CD14-positive monocyte (primary cell): ENCODE measurements at regions not wholly inside any gene's neighbourhood (a gene's known extent, or its start where the extent isn't known, plus 50 kb on each side); places are given as distances from the start of the nearest gene placed in this dataset.

Experiments used
- DNase-seq, 3 donors: peaks; one replicate each; pipeline ENCODE4 v3.0.0-alpha.2; 2011 to 2022
- H2AFZ ChIP-seq: 2 replicates; pipeline ENCODE4 v1.6.0; 2012; ENCODE audit warnings: mild to moderate bottlenecking, low read depth, low read length, inconsistent platforms; ENCODE audit not compliant: insufficient read depth, poor library complexity, severe bottlenecking
- H3K27ac ChIP-seq, 2 donors: 1 replicate in 1 of 2; 2 replicates in 1 of 2; pipeline ENCODE4 v1.5.1; 2012 to 2013; ENCODE audit warnings: low read length in 2 of 2, control low read depth in 1 of 2, inconsistent platforms in 1 of 2, low read depth in 1 of 2, mild to moderate bottlenecking in 1 of 2
- H3K27me3 ChIP-seq, 2 donors: one replicate each; pipeline versions ENCODE4 v1.6.0 to v1.6.1; 2011 to 2013; ENCODE audit warnings: low read length in 2 of 2; ENCODE audit not compliant: control insufficient read depth in 2 of 2, insufficient read depth in 2 of 2
- H3K36me3 ChIP-seq, 2 donors: replicated peaks in 1 of 2; 1 replicate in 1 of 2; 2 replicates in 1 of 2; pipeline versions ENCODE4 v1.5.1 to v1.6.1; 2012 to 2013; ENCODE audit warnings: low read length in 2 of 2, control low read depth in 1 of 2, inconsistent platforms in 1 of 2, mild to moderate bottlenecking in 1 of 2; ENCODE audit not compliant: insufficient read depth in 2 of 2, control insufficient read depth in 1 of 2
- H3K4me1 ChIP-seq, 2 donors: 1 replicate in 1 of 2; 2 replicates in 1 of 2; pipeline versions ENCODE4 v1.5.1 to v1.6.1; 2012 to 2013; ENCODE audit warnings: low read length in 2 of 2, control low read depth in 1 of 2, inconsistent platforms in 1 of 2, mild to moderate bottlenecking in 1 of 2, moderate library complexity in 1 of 2; ENCODE audit not compliant: insufficient read depth in 2 of 2, control insufficient read depth in 1 of 2
- H3K4me2 ChIP-seq: replicated peaks from 2 replicates; pipeline ENCODE3; 2012; ENCODE audit warnings: low read length, moderate library complexity, mild to moderate bottlenecking; ENCODE audit not compliant: poor library complexity, severe bottlenecking; ENCODE audit errors: extremely low read depth
- H3K4me3 ChIP-seq, 3 experiments: fragments of 200-600 bp in 1 of 3; sonication (generic) in 1 of 3; replicated peaks in 1 of 3; 1 replicate in 2 of 3; 2 replicates in 1 of 3; pipeline ENCODE4 v1.5.1; 2011 to 2013; ENCODE audit warnings: low read length in 3 of 3, mild to moderate bottlenecking in 3 of 3, control low read depth in 2 of 3, low read depth in 2 of 3, inconsistent platforms in 1 of 3, moderate library complexity in 1 of 3
- H3K79me2 ChIP-seq: 2 replicates; pipeline ENCODE4 v1.6.0; 2012; ENCODE audit warnings: mild to moderate bottlenecking, control low read depth, inconsistent platforms, low read length, moderate library complexity; ENCODE audit not compliant: insufficient read depth
- H3K9ac ChIP-seq: 2 replicates; pipeline ENCODE4 v1.6.0; 2017; ENCODE audit warnings: low read length, mild to moderate bottlenecking; ENCODE audit not compliant: insufficient read depth, poor library complexity, severe bottlenecking
- H3K9me3 ChIP-seq, 2 donors: replicated peaks in 1 of 2; 1 replicate in 1 of 2; 2 replicates in 1 of 2; pipeline versions ENCODE4 v1.5.1 to v1.6.1; 2012 to 2013; ENCODE audit warnings: low read length in 2 of 2, control low read depth in 1 of 2; ENCODE audit not compliant: control insufficient read depth in 1 of 2, insufficient read depth in 1 of 2
- H4K20me1 ChIP-seq: 2 replicates; pipeline ENCODE4 v1.6.0; 2012; ENCODE audit warnings: mild to moderate bottlenecking, low read length, control low read depth, moderate library complexity; ENCODE audit not compliant: insufficient read depth
- H3K27ac Mint-ChIP-seq, 7 donors: one replicate each; pipeline ENCODE4 v1.8.0; 2020; ENCODE audit warnings: mild to moderate bottlenecking in 7 of 7, mixed read lengths in 7 of 7, moderate library complexity in 6 of 7, inconsistent platforms in 2 of 7
- H3K27me3 Mint-ChIP-seq, 3 donors: one replicate each; pipeline ENCODE4 v1.8.0; 2021 to 2022; ENCODE audit warnings: low read depth in 3 of 3, mild to moderate bottlenecking in 3 of 3, mixed read lengths in 3 of 3, moderate library complexity in 3 of 3, inconsistent platforms in 1 of 3
- H3K36me3 Mint-ChIP-seq, 2 donors: one replicate each; pipeline ENCODE4 v1.8.0; 2020; ENCODE audit warnings: mixed read lengths in 2 of 2, inconsistent platforms in 1 of 2, mild to moderate bottlenecking in 1 of 2
- H3K4me1 Mint-ChIP-seq: one replicate; pipeline ENCODE4 v1.8.0; 2020; ENCODE audit warnings: mild to moderate bottlenecking, mixed read lengths
- H3K4me3 Mint-ChIP-seq, 2 donors: one replicate each; pipeline ENCODE4 v1.8.0; 2020; ENCODE audit warnings: mild to moderate bottlenecking in 2 of 2, mixed read lengths in 2 of 2, moderate library complexity in 1 of 2
- H3K9me3 Mint-ChIP-seq, 7 donors: one replicate each; pipeline ENCODE4 v1.8.0; 2020 to 2022; ENCODE audit warnings: mixed read lengths in 7 of 7, mild to moderate bottlenecking in 6 of 7, moderate library complexity in 6 of 7, inconsistent platforms in 2 of 7
- CTCF ChIP-seq: fragments of 200-600 bp; IDR thresholded peaks from one replicate; pipeline ENCODE4 v1.8.0; 2022; ENCODE audit warnings: antibody characterized with exemption, mild to moderate bottlenecking
- WGBS: methylation state at CpG from one replicate; pipeline ENCODE4 v1.1.5; 2013; ENCODE audit warnings: missing lambda C conversion rate; ENCODE audit not compliant: insufficient coverage; 5-methylcytosine and 5-hydroxymethylcytosine counted together
- intact Hi-C, 2 donors: fragments of 100-400 bp; cut with micrococcal nuclease; formaldehyde crosslinking; loops; one replicate each; pipeline versions ENCODE4 v1.15.0 to v1.15.1; 2023

GRCh38 chr18:64379662-64380061, 230.8 kb upstream of the LINC00305 start:
- Mint-ChIP-seq H3K27ac (no peak overlapping the region), H3K4me1 (no peaks in the 10 kb centered on the region), H3K36me3 (no peaks in the 10 kb centered on the region), H3K4me3 (no peak overlapping the region), H3K27me3 (no peaks in the 10 kb centered on the region), H3K9me3 (peaks cover 0 to 9% (median 3%) of the 10 kb centered on the region in 7 donors)
- Histone ChIP-seq H2AFZ (no peak overlapping the region), H3K4me3 (no peak overlapping the region), H3K27me3 (no peaks in the 10 kb centered on the region), H4K20me1 (no peaks in the 10 kb centered on the region), H3K4me2 (no peak overlapping the region), H3K36me3 (no peaks in the 10 kb centered on the region), H3K79me2 (no peaks in the 10 kb centered on the region), H3K27ac (no peak overlapping the region), H3K4me1 (no peaks in the 10 kb centered on the region), H3K9me3 (no peaks in the 10 kb centered on the region), H3K9ac (no peak overlapping the region)
- intact Hi-C loops = no loop called here
- WGBS = no CpG with 5 or more reads among the region's 1 CpG
- DNase-seq = no peak
- no peak for TF ChIP-seq CTCF

- H3K36me3 Mint-ChIP-seq = no peaks in the 10 kb centered on the region
- H3K4me3 Mint-ChIP-seq = no peak overlapping the region
- no peak for DNase-seq
- Histone ChIP-seq H3K36me3 (no peaks in the 10 kb centered on the region), H3K9me3 (no peaks in the 10 kb centered on the region), H3K27me3 (no peaks in the 10 kb centered on the region), H3K4me1 (no peaks in the 10 kb centered on the region), H3K9ac (no peak overlapping the region), H3K79me2 (no peaks in the 10 kb centered on the region), H2AFZ (no peak overlapping the region), H3K4me2 (no peak overlapping the region), H3K4me3 (no peak overlapping the region), H3K27ac (no peak overlapping the region), H4K20me1 (no peaks in the 10 kb centered on the region)
- no peaks in the 10 kb centered on the region for H3K27me3 Mint-ChIP-seq
- no peak overlapping the region for H3K27ac Mint-ChIP-seq
- H3K9me3 Mint-ChIP-seq = peaks cover 0 to 10% (median 4%) of the 10 kb centered on the region in 7 donors
- TF ChIP-seq CTCF = no peak
- no CpG with 5 or more reads among the region's 4 CpGs for WGBS
- no peaks in the 10 kb centered on the region for H3K4me1 Mint-ChIP-seq
- intact Hi-C loops = no loop called here
Observed at GRCh38 chr18:64377446-64377845, 228.6 kb upstream of the LINC00305 start.
